Fibroblast of skin of right quadriceps (primary cell): ENCODE measurements at regions not wholly inside any gene's neighbourhood (a gene's known extent, or its start where the extent isn't known, plus 50 kb on each side); places are given as distances from the start of the nearest gene placed in this dataset.
A peak's percentile ranks its signal among the peaks of the same experiment; 100 is the strongest.
"Not testable (repeated sequence)": the region's sequence is repeated elsewhere in the genome, so short reads cannot be mapped to it uniquely, and the experiment has no call there.

ENCODE experiments used
- DNase-seq: peaks from one replicate; pipeline ENCODE4 v3.0.0-alpha.2; 2013

- DNase-seq: no peak
These were observed 271.3 kb downstream of the MREG start for GRCh38 chr2:215742021-215742420.

- no peak for DNase-seq
These were observed 273.3 kb downstream of the MREG start for GRCh38 chr2:215740071-215740470.

- no peak for DNase-seq
These were observed 275.0 kb downstream of the MREG start for GRCh38 chr2:215738351-215738750.

GRCh38 chr2:215737477-215737876 lies 275.9 kb downstream of the MREG start:
- DNase-seq: no peak

- peak; percentile 66 for DNase-seq
These were observed 276.6 kb downstream of the MREG start for GRCh38 chr2:215736653-215737290.

GRCh38 chr2:215731108-215731658 lies 282.2 kb downstream of the MREG start:
- no peak for DNase-seq

- DNase-seq: no peak
These were observed 283.2 kb downstream of the MREG start for GRCh38 chr2:215729985-215730620.

GRCh38 chr2:215728504-215729065 lies 284.8 kb downstream of the MREG start:
- DNase-seq: peak; percentile 97

- peak; percentile 80 for DNase-seq
These were observed 285.5 kb downstream of the MREG start for GRCh38 chr2:215727507-215728503.

GRCh38 chr2:215726070-215726469 lies 287.3 kb downstream of the MREG start:
- no peak for DNase-seq

- no peak for DNase-seq
These were observed 288.3 kb upstream of the FN1 start for GRCh38 chr2:215724146-215724545.

GRCh38 chr2:215723631-215724011 lies 287.8 kb upstream of the FN1 start:
- no peak for DNase-seq

- DNase-seq: no peak
These were observed 287.2 kb upstream of the FN1 start for GRCh38 chr2:215722986-215723630.

- no peak for DNase-seq
These were observed 286.3 kb upstream of the FN1 start for GRCh38 chr2:215722125-215722524.

GRCh38 chr2:215721515-215721914 lies 285.6 kb upstream of the FN1 start:
- DNase-seq: not testable (repeated sequence)

- no peak for DNase-seq
These were observed 283.0 kb upstream of the FN1 start for GRCh38 chr2:215718890-215719289.

- DNase-seq: no peak
These were observed 282.6 kb upstream of the FN1 start for GRCh38 chr2:215718436-215718835.

- DNase-seq: peak; percentile 55
These were observed 281.9 kb upstream of the FN1 start for GRCh38 chr2:215717501-215718381.

- no peak for DNase-seq
These were observed 281.1 kb upstream of the FN1 start for GRCh38 chr2:215716956-215717355.

- peak; percentile 94 for DNase-seq
These were observed 277.3 kb upstream of the FN1 start for GRCh38 chr2:215712871-215713790.
